HFFc6 (cell line): ENCODE measurements at regions not wholly inside any gene's neighbourhood (a gene's known extent, or its start where the extent isn't known, plus 50 kb on each side); places are given as distances from the start of the nearest gene placed in this dataset.

Experiments
- DNase-seq: peaks from one replicate; pipeline ENCODE4 v3.0.0-alpha.2; 2018
- H3K27ac Mint-ChIP-seq: 2 replicates; pipeline ENCODE4 v1.8.0; 2020; ENCODE audit warnings: mild to moderate bottlenecking, mixed read lengths
- H3K27me3 Mint-ChIP-seq: 2 replicates; pipeline ENCODE4 v1.8.0; 2021; ENCODE audit warnings: mild to moderate bottlenecking, moderate library complexity, mixed read lengths; ENCODE audit not compliant: insufficient read depth
- H3K36me3 Mint-ChIP-seq: 2 replicates; pipeline ENCODE4 v1.8.0; 2021; ENCODE audit warnings: low read depth, mixed read lengths
- H3K4me1 Mint-ChIP-seq: 2 replicates; pipeline ENCODE4 v1.8.0; 2020; ENCODE audit warnings: low read depth, mixed read lengths
- H3K4me3 Mint-ChIP-seq: 2 replicates; pipeline ENCODE4 v1.8.0; 2020; ENCODE audit warnings: mild to moderate bottlenecking, moderate library complexity, mixed read lengths
- H3K9me3 Mint-ChIP-seq: 2 replicates; pipeline ENCODE4 v1.8.0; 2020; ENCODE audit warnings: mild to moderate bottlenecking, mixed read lengths
- CTCF ChIP-seq: fragments of 200-600 bp; sonication (generic); IDR thresholded peaks from 2 replicates; pipeline ENCODE4 v1.5.0; 2021; ENCODE audit warnings: antibody characterized with exemption, mild to moderate bottlenecking

DNA sequence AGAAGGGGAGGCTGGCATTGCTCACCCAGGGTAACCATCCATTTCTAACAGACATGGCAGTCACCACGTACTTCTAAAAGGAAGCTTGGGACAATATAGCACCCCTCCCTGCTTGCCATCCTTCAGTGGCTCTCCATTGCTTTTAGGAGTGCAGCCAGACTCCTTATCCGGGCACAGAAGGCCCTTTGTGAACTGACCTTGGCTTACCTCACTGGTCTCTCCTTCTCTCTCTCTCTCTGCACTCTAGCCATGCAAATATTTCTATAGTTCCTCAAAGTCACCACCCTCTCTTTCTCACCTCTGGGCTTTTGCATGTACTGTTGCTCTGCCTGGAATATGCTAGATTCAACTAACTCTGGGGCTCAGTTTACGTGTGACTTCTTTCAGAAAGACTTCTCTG, 301.1 kb downstream of the SHQ1 start:
- no peak overlapping the region for H3K4me3 Mint-ChIP-seq
- H3K36me3 Mint-ChIP-seq, result no peaks in the 10 kb centered on the region
- no peak overlapping the region for H3K27ac Mint-ChIP-seq
- DNase-seq, result no peak
- TF ChIP-seq CTCF, result no peak
- H3K9me3 Mint-ChIP-seq, result no peaks in the 10 kb centered on the region
- peaks cover 7% of the 10 kb centered on the region for H3K4me1 Mint-ChIP-seq
- peaks cover 18% of the 10 kb centered on the region for H3K27me3 Mint-ChIP-seq

- Mint-ChIP-seq H3K9me3 (no peaks in the 10 kb centered on the region), H3K4me3 (no peak overlapping the region), H3K27ac (no peak overlapping the region), H3K4me1 (no peaks in the 10 kb centered on the region), H3K27me3 (peaks cover 16% of the 10 kb centered on the region; the same call in 1 of the 2 replicates), H3K36me3 (no peaks in the 10 kb centered on the region)
- DNase-seq, result no peak
- TF ChIP-seq CTCF, result no peak
Measured at GRCh38 chr3:72544239-72544638, 304.0 kb downstream of the SHQ1 start.

DNA sequence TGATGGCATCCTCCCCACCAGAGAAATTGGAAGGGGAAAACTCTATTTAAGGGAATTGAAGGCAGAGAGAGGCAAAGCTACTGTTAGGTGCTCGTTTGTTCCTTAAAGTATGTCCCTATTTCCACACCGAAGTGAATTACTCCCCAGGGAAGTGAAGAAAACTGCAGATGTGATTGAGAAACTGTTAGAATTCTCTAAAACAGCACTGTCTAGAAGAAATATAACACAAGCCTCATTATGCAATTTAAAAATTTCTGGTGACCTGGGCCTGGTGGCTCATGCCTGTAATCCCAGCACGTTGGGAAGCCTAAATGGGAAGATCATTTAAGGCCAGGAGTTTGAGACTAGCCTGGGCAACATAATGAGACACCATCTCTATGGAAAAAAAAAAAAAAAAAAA, 305.0 kb downstream of the SHQ1 start:
- Mint-ChIP-seq H3K4me1 (no peaks in the 10 kb centered on the region), H3K27me3 (peaks cover 10% of the 10 kb centered on the region; the same call in 1 of the 2 replicates), H3K9me3 (no peaks in the 10 kb centered on the region), H3K36me3 (no peaks in the 10 kb centered on the region), H3K4me3 (no peak overlapping the region), H3K27ac (no peak overlapping the region)
- no peak for TF ChIP-seq CTCF
- no peak for DNase-seq

DNA sequence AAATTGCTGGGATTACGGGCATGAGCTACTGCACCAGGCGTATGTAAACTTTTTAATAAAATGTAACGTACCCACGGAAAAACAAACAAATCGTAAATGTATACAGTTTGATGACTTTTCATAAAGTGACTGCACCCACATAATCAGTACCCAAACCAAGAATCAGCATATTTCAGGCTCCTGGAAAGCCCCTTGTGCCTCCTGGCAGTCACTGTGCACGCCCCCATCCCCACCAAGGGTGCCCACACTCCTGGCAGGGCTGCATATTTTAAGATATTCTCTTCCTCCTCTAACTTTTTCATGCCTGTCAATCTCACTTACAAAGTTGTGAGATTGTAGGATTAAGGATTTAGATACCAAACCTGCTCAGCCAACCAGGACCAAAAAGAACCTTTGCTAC, 305.5 kb downstream of the SHQ1 start:
- Mint-ChIP-seq H3K4me1 (no peaks in the 10 kb centered on the region), H3K27me3 (peaks cover 10% of the 10 kb centered on the region; the same call in 1 of the 2 replicates), H3K36me3 (no peaks in the 10 kb centered on the region), H3K4me3 (no peak overlapping the region), H3K9me3 (no peaks in the 10 kb centered on the region), H3K27ac (no peak overlapping the region)
- no peak for DNase-seq
- TF ChIP-seq CTCF, result no peak

GRCh38 chr3:72539856-72540255, 308.4 kb downstream of the SHQ1 start:
- Mint-ChIP-seq H3K27me3 (peaks cover 12% of the 10 kb centered on the region; the same call in 1 of the 2 replicates), H3K4me3 (no peak overlapping the region), H3K9me3 (no peaks in the 10 kb centered on the region), H3K27ac (no peak overlapping the region), H3K4me1 (no peaks in the 10 kb centered on the region), H3K36me3 (no peaks in the 10 kb centered on the region)
- peak; percentile 32; the same call in 1 of the 2 replicates for TF ChIP-seq CTCF
- DNase-seq, result no peak
